ENCODE measurements at regions not wholly inside any gene's neighbourhood (a gene's known extent, or its start where the extent isn't known, plus 50 kb on each side); places are given as distances from the start of the nearest gene placed in this dataset.

GRCh38 chr2:7916670-7917069 is 765.2 kb upstream of the ID2 start:
- DNase-seq, result no peak
- TF ChIP-seq CTCF (IDR thresholded peaks at IDR 0.05), result no peak
- Histone ChIP-seq H3K4me1 (ENCODE audit: control insufficient read depth in 1 of 2, insufficient read depth in 2 of 2, low read length in 2 of 2) (no peaks in the 10 kb centered on the region), H3K4me3 (replicated peaks in 1 of 3; ENCODE audit: low read depth in 2 of 3, low read length in 3 of 3) (no peak overlapping the region), H3K36me3 (replicated peaks in 1 of 2; ENCODE audit: control insufficient read depth in 1 of 2, insufficient read depth in 2 of 2, low read length in 2 of 2) (no peaks in the 10 kb centered on the region), H3K27ac (ENCODE audit: low read depth in 1 of 2, low read length in 2 of 2) (no peak overlapping the region), H3K27me3 (ENCODE audit: control insufficient read depth in 2 of 2, insufficient read depth in 2 of 2, low read length in 2 of 2) (no peaks in the 10 kb centered on the region), H3K79me2 (ENCODE audit: insufficient read depth, low read length) (no peaks in the 10 kb centered on the region), H3K9me3 (replicated peaks in 1 of 2; ENCODE audit: control insufficient read depth in 1 of 2, insufficient read depth in 1 of 2, low read length in 2 of 2) (no peaks in the 10 kb centered on the region), H3K4me2 (replicated peaks; ENCODE audit: extremely low read depth, low read length, poor library complexity, severe bottlenecking) (no peak overlapping the region), H3K9ac (ENCODE audit: insufficient read depth, low read length, poor library complexity, severe bottlenecking) (no peak overlapping the region), H2AFZ (ENCODE audit: insufficient read depth, low read depth, low read length, poor library complexity, severe bottlenecking) (no peak overlapping the region), H4K20me1 (ENCODE audit: insufficient read depth, low read length) (no peaks in the 10 kb centered on the region)
- H3K36me3 Mint-ChIP-seq, result no peaks in the 10 kb centered on the region
- no peaks in the 10 kb centered on the region for H3K4me1 Mint-ChIP-seq
- intact Hi-C loops (cut with micrococcal nuclease), result no loop called here
- no CpG with 5 or more reads among the region's 2 CpGs for WGBS (ENCODE audit: insufficient coverage)
- peak overlapping the region in 1 of 7 donors; percentile 61 for H3K27ac Mint-ChIP-seq
- no peaks in the 10 kb centered on the region for H3K27me3 Mint-ChIP-seq (ENCODE audit: low read depth in 3 of 3)
- H3K4me3 Mint-ChIP-seq, result no peak overlapping the region
- peaks cover 0 to 6% (median 2%) of the 10 kb centered on the region in 7 donors for H3K9me3 Mint-ChIP-seq

- no peak overlapping the region for H3K4me3 ChIP-seq (replicated peaks in 1 of 3; ENCODE audit: low read depth in 2 of 3, low read length in 3 of 3)
- no peak overlapping the region for H3K4me2 ChIP-seq (replicated peaks; ENCODE audit: extremely low read depth, low read length, poor library complexity, severe bottlenecking)
- peaks cover 0 to 8% (median 5%) of the 10 kb centered on the region in 7 donors for H3K9me3 Mint-ChIP-seq
- no peaks in the 10 kb centered on the region for H3K27me3 ChIP-seq (ENCODE audit: control insufficient read depth in 2 of 2, insufficient read depth in 2 of 2, low read length in 2 of 2)
- H3K4me1 ChIP-seq (ENCODE audit: control insufficient read depth in 1 of 2, insufficient read depth in 2 of 2, low read length in 2 of 2), result no peaks in the 10 kb centered on the region
- H2AFZ ChIP-seq (ENCODE audit: insufficient read depth, low read depth, low read length, poor library complexity, severe bottlenecking), result no peak overlapping the region
- H3K36me3 Mint-ChIP-seq, result no peaks in the 10 kb centered on the region
- H3K4me1 Mint-ChIP-seq, result no peaks in the 10 kb centered on the region
- no peak for DNase-seq
- no peak overlapping the region for H3K4me3 Mint-ChIP-seq
- H3K27me3 Mint-ChIP-seq (ENCODE audit: low read depth in 3 of 3), result no peaks in the 10 kb centered on the region
- TF ChIP-seq CTCF (IDR thresholded peaks at IDR 0.05), result no peak
- peaks cover 0 to 4% of the 10 kb centered on the region in 2 donors for H3K9me3 ChIP-seq (replicated peaks in 1 of 2; ENCODE audit: control insufficient read depth in 1 of 2, insufficient read depth in 1 of 2, low read length in 2 of 2)
- peak overlapping the region in 1 of 7 donors; percentile 75 for H3K27ac Mint-ChIP-seq
- H3K27ac ChIP-seq (ENCODE audit: low read depth in 1 of 2, low read length in 2 of 2), result no peak overlapping the region
- H4K20me1 ChIP-seq (ENCODE audit: insufficient read depth, low read length), result no peaks in the 10 kb centered on the region
- no peak overlapping the region for H3K9ac ChIP-seq (ENCODE audit: insufficient read depth, low read length, poor library complexity, severe bottlenecking)
- intact Hi-C loops (cut with micrococcal nuclease), result no loop called here
- no peaks in the 10 kb centered on the region for H3K36me3 ChIP-seq (replicated peaks in 1 of 2; ENCODE audit: control insufficient read depth in 1 of 2, insufficient read depth in 2 of 2, low read length in 2 of 2)
- no peaks in the 10 kb centered on the region for H3K79me2 ChIP-seq (ENCODE audit: insufficient read depth, low read length)
- WGBS (ENCODE audit: insufficient coverage), result 100% methylated on average over 2 of the region's 8 CpGs
These were observed 762.3 kb upstream of the ID2 start for GRCh38 chr2:7919510-7919909.

Measured in CD14-positive monocyte (primary cell).